Parathyroid adenoma (tissue), 2 donors: ENCODE measurements at regions not wholly inside any gene's neighbourhood (a gene's known extent, or its start where the extent isn't known, plus 50 kb on each side); places are given as distances from the start of the nearest gene placed in this dataset.

Experiments used
- H2AFZ ChIP-seq: fragments of 300-600 bp; sonication (generic); one replicate; pipeline ENCODE4 v1.7.0; 2017; ENCODE audit warnings: antibody characterized with exemption, mild to moderate bottlenecking
- H3K27ac ChIP-seq: fragments of 300-600 bp; sonication (generic); one replicate; pipeline ENCODE4 v1.7.0; 2017
- H3K27me3 ChIP-seq: fragments of 300-600 bp; sonication (generic); one replicate; pipeline ENCODE4 v1.7.0; 2017; ENCODE audit warnings: low read length; ENCODE audit not compliant: control insufficient read depth, insufficient read depth
- H3K36me3 ChIP-seq: fragments of 300-600 bp; sonication (generic); one replicate; pipeline ENCODE4 v1.7.0; 2017; ENCODE audit warnings: low read length; ENCODE audit not compliant: control insufficient read depth, insufficient read depth
- H3K4me1 ChIP-seq: fragments of 300-600 bp; sonication (generic); one replicate; pipeline ENCODE4 v1.7.0; 2017; ENCODE audit warnings: control low read depth
- H3K4me2 ChIP-seq: fragments of 300-600 bp; sonication (generic); one replicate; pipeline ENCODE4 v1.7.0; 2017; ENCODE audit warnings: low read length
- H3K4me3 ChIP-seq: fragments of 300-600 bp; sonication (generic); one replicate; pipeline ENCODE4 v1.7.0; 2017; ENCODE audit warnings: low read depth, low read length
- H3K79me2 ChIP-seq: fragments of 300-600 bp; sonication (generic); one replicate; pipeline ENCODE4 v1.7.0; 2017; ENCODE audit warnings: control low read depth
- H3K9ac ChIP-seq: fragments of 300-600 bp; sonication (generic); one replicate; pipeline ENCODE4 v1.7.0; 2017; ENCODE audit warnings: mild to moderate bottlenecking
- H3K9me3 ChIP-seq: fragments of 300-600 bp; sonication (generic); one replicate; pipeline ENCODE4 v1.7.0; 2017; ENCODE audit warnings: low read length; ENCODE audit not compliant: control insufficient read depth
- CTCF ChIP-seq: fragments of 300-600 bp; sonication (generic); IDR thresholded peaks from one replicate; pipeline ENCODE4 v1.7.0; 2017; ENCODE audit warnings: antibody characterized with exemption, mild to moderate bottlenecking
- donor health status: primary hyperparathyroidism.

GRCh38 chr17:72494566-72494965, 373.7 kb downstream of the SOX9 start:
- Histone ChIP-seq H3K9me3 (no peaks in the 10 kb centered on the region), H3K4me1 (no peaks in the 10 kb centered on the region), H3K4me3 (no peak overlapping the region), H3K36me3 (no peaks in the 10 kb centered on the region), H2AFZ (no peak overlapping the region), H3K9ac (no peak overlapping the region), H3K79me2 (no peaks in the 10 kb centered on the region), H3K4me2 (no peak overlapping the region), H3K27me3 (no peaks in the 10 kb centered on the region), H3K27ac (no peak overlapping the region)
- no peak for TF ChIP-seq CTCF

- no peak for TF ChIP-seq CTCF
- H3K9ac ChIP-seq, result no peak overlapping the region
These were observed 375.6 kb downstream of the SOX9 start for GRCh38 chr17:72496461-72496860.

GRCh38 chr17:72497915-72498314, 377.1 kb downstream of the SOX9 start:
- H3K9me3 ChIP-seq, result no peaks in the 10 kb centered on the region
- H3K4me1 ChIP-seq, result no peaks in the 10 kb centered on the region
- H3K27me3 ChIP-seq, result no peaks in the 10 kb centered on the region
- no peaks in the 10 kb centered on the region for H3K79me2 ChIP-seq
- H3K36me3 ChIP-seq, result no peaks in the 10 kb centered on the region
- no peak overlapping the region for H3K4me3 ChIP-seq
- H3K27ac ChIP-seq, result no peak overlapping the region
- no peak for TF ChIP-seq CTCF
- no peak overlapping the region for H2AFZ ChIP-seq
- H3K4me2 ChIP-seq, result no peak overlapping the region
- H3K9ac ChIP-seq, result no peak overlapping the region

More at GRCh38 chr17:72496461-72496860, 375.6 kb downstream of the SOX9 start:
- Histone ChIP-seq H3K27me3 (no peaks in the 10 kb centered on the region), H3K4me3 (no peak overlapping the region), H3K4me2 (no peak overlapping the region), H3K4me1 (no peaks in the 10 kb centered on the region), H3K9me3 (no peaks in the 10 kb centered on the region), H3K79me2 (no peaks in the 10 kb centered on the region), H3K36me3 (no peaks in the 10 kb centered on the region), H3K27ac (no peak overlapping the region), H2AFZ (no peak overlapping the region)

- no peak overlapping the region for H3K4me3 ChIP-seq
- no peak for TF ChIP-seq CTCF
- H3K79me2 ChIP-seq, result no peaks in the 10 kb centered on the region
- no peak overlapping the region for H3K9ac ChIP-seq
- H2AFZ ChIP-seq, result no peak overlapping the region
- H3K4me1 ChIP-seq, result no peaks in the 10 kb centered on the region
- no peak overlapping the region for H3K4me2 ChIP-seq
- no peaks in the 10 kb centered on the region for H3K9me3 ChIP-seq
- no peak overlapping the region for H3K27ac ChIP-seq
- H3K36me3 ChIP-seq, result no peaks in the 10 kb centered on the region
- no peaks in the 10 kb centered on the region for H3K27me3 ChIP-seq
These were observed 377.8 kb downstream of the SOX9 start for GRCh38 chr17:72498364-72499210.
